Subcutaneous abdominal adipose tissue (tissue), 5 donors: ENCODE measurements at regions not wholly inside any gene's neighbourhood (a gene's known extent, or its start where the extent isn't known, plus 50 kb on each side); places are given as distances from the start of the nearest gene placed in this dataset.
"Not testable (repeated sequence)": the region's sequence is repeated elsewhere in the genome, so short reads cannot be mapped to it uniquely, and the experiment has no call there.

ENCODE experiments used
- H3K27ac ChIP-seq: one replicate; pipeline ENCODE4 v1.7.0; 2013; ENCODE audit warnings: low read depth, mild to moderate bottlenecking, inconsistent platforms, low read length, moderate library complexity
- H3K27me3 ChIP-seq, 5 donors: one replicate each; pipeline ENCODE4 v1.7.0; 2013; ENCODE audit warnings: low read length in 5 of 5, inconsistent platforms in 1 of 5; ENCODE audit not compliant: control insufficient read depth in 5 of 5, insufficient read depth in 4 of 5
- H3K36me3 ChIP-seq, 5 donors: one replicate each; pipeline ENCODE4 v1.7.0; 2013; ENCODE audit warnings: low read length in 5 of 5; ENCODE audit not compliant: control insufficient read depth in 5 of 5, insufficient read depth in 5 of 5
- H3K4me1 ChIP-seq, 5 donors: one replicate each; pipeline ENCODE4 v1.7.0; 2013; ENCODE audit warnings: low read length in 5 of 5, mild to moderate bottlenecking in 3 of 5, moderate library complexity in 1 of 5; ENCODE audit not compliant: control insufficient read depth in 5 of 5, insufficient read depth in 5 of 5
- H3K4me3 ChIP-seq, 5 donors: one replicate each; pipeline ENCODE4 v1.7.0; 2013; ENCODE audit warnings: low read length in 5 of 5, low read depth in 1 of 5
- H3K9ac ChIP-seq, 5 donors: one replicate each; pipeline ENCODE4 v1.7.0; 2013; ENCODE audit warnings: low read length in 5 of 5, mild to moderate bottlenecking in 4 of 5, moderate library complexity in 3 of 5
- H3K9me3 ChIP-seq, 5 donors: one replicate each; pipeline ENCODE4 v1.7.0; 2013; ENCODE audit warnings: low read length in 5 of 5; ENCODE audit not compliant: control insufficient read depth in 5 of 5
- donor health status: healthy.
- donor health status: healthy.
- donor health status: healthy.
- donor health status: healthy.
- donor health status: healthy.

GRCh38 chr2:192524642-192525251 is 330.0 kb upstream of the TMEFF2 start:
- not testable (repeated sequence) for H3K4me3 ChIP-seq, H3K36me3 ChIP-seq, H3K9ac ChIP-seq, H3K27me3 ChIP-seq, H3K27ac ChIP-seq, H3K9me3 ChIP-seq, H3K4me1 ChIP-seq

GRCh38 chr2:192524214-192524613 is 329.5 kb upstream of the TMEFF2 start:
- H3K36me3 ChIP-seq, H3K27ac ChIP-seq, H3K9ac ChIP-seq, H3K27me3 ChIP-seq, H3K4me1 ChIP-seq, H3K9me3 ChIP-seq, H3K4me3 ChIP-seq: not testable (repeated sequence)

- Histone ChIP-seq H3K4me3 (no peak overlapping the region), H3K9me3 (no peaks in the 10 kb centered on the region), H3K27me3 (no peaks in the 10 kb centered on the region), H3K27ac (no peak overlapping the region), H3K4me1 (no peaks in the 10 kb centered on the region), H3K9ac (no peak overlapping the region), H3K36me3 (no peaks in the 10 kb centered on the region)
These were observed 321.2 kb upstream of the TMEFF2 start for GRCh38 chr2:192515937-192516336.

- H3K9ac ChIP-seq, result no peak overlapping the region
- H3K36me3 ChIP-seq, result no peaks in the 10 kb centered on the region
- H3K4me3 ChIP-seq, result no peak overlapping the region
- no peak overlapping the region for H3K27ac ChIP-seq
- no peaks in the 10 kb centered on the region for H3K9me3 ChIP-seq
- H3K4me1 ChIP-seq, result no peaks in the 10 kb centered on the region
- H3K27me3 ChIP-seq, result no peaks in the 10 kb centered on the region
These were observed 318.8 kb upstream of the TMEFF2 start for GRCh38 chr2:192513575-192513974.

- H3K36me3 ChIP-seq, H3K4me1 ChIP-seq, H3K9me3 ChIP-seq, H3K27me3 ChIP-seq, H3K9ac ChIP-seq, H3K4me3 ChIP-seq, H3K27ac ChIP-seq: not testable (repeated sequence)
These were observed 313.2 kb upstream of the TMEFF2 start for GRCh38 chr2:192507836-192508450.

- H3K27ac ChIP-seq, result no peak overlapping the region
- H3K9ac ChIP-seq, result no peak overlapping the region
- no peaks in the 10 kb centered on the region for H3K9me3 ChIP-seq
- H3K36me3 ChIP-seq, result no peaks in the 10 kb centered on the region
- H3K4me1 ChIP-seq, result no peaks in the 10 kb centered on the region
- H3K27me3 ChIP-seq, result no peaks in the 10 kb centered on the region
- H3K4me3 ChIP-seq, result no peak overlapping the region
These were observed 305.9 kb upstream of the TMEFF2 start for GRCh38 chr2:192500550-192501200.

- Histone ChIP-seq H3K4me1 (no peaks in the 10 kb centered on the region), H3K4me3 (no peak overlapping the region), H3K36me3 (no peaks in the 10 kb centered on the region), H3K9ac (no peak overlapping the region), H3K9me3 (no peaks in the 10 kb centered on the region), H3K27me3 (no peaks in the 10 kb centered on the region), H3K27ac (no peak overlapping the region)
These were observed 304.7 kb upstream of the TMEFF2 start for GRCh38 chr2:192499476-192499875.

- Histone ChIP-seq H3K27me3 (no peaks in the 10 kb centered on the region), H3K4me3 (no peak overlapping the region), H3K27ac (no peak overlapping the region), H3K36me3 (no peaks in the 10 kb centered on the region), H3K9me3 (no peaks in the 10 kb centered on the region), H3K4me1 (no peaks in the 10 kb centered on the region), H3K9ac (no peak overlapping the region)
These were observed 304.0 kb upstream of the TMEFF2 start for GRCh38 chr2:192498747-192499146.

GRCh38 chr2:192488158-192488557 is 293.4 kb upstream of the TMEFF2 start:
- H3K27me3 ChIP-seq, H3K9ac ChIP-seq, H3K4me1 ChIP-seq, H3K4me3 ChIP-seq, H3K36me3 ChIP-seq, H3K27ac ChIP-seq, H3K9me3 ChIP-seq: not testable (repeated sequence)

- Histone ChIP-seq H3K4me3 (no peak overlapping the region), H3K4me1 (no peaks in the 10 kb centered on the region), H3K36me3 (no peaks in the 10 kb centered on the region), H3K27ac (no peak overlapping the region), H3K9ac (no peak overlapping the region), H3K27me3 (no peaks in the 10 kb centered on the region), H3K9me3 (peaks cover 0 to 3% (median 0%) of the 10 kb centered on the region in 5 donors)
These were observed 292.9 kb upstream of the TMEFF2 start for GRCh38 chr2:192487636-192488035.
